Esophagus muscularis mucosa (tissue), 4 donors: ENCODE measurements at regions not wholly inside any gene's neighbourhood (a gene's known extent, or its start where the extent isn't known, plus 50 kb on each side); places are given as distances from the start of the nearest gene placed in this dataset.
"Not testable (repeated sequence)": the region's sequence is repeated elsewhere in the genome, so short reads cannot be mapped to it uniquely, and the experiment has no call there.

ENCODE experiments used
- DNase-seq: peaks from one replicate; pipeline ENCODE4 v3.0.0-alpha.2; 2017; ENCODE audit errors: extremely low spot score
- H3K27ac ChIP-seq, 4 donors: fragments of 200-600 bp; sonication (generic); replicated peaks in 1 of 4; 1 replicate in 3 of 4; 2 replicates in 1 of 4; pipeline ENCODE4 v1.5.1; 2016 to 2019; ENCODE audit warnings: mild to moderate bottlenecking in 1 of 4
- H3K27me3 ChIP-seq, 4 donors: fragments of 200-600 bp; sonication (generic); one replicate each; pipeline versions ENCODE4 v1.5.1 to v1.6.0; 2016 to 2019
- H3K36me3 ChIP-seq, 4 donors: fragments of 200-600 bp; sonication (generic); one replicate each; pipeline ENCODE4 v1.5.1; 2016 to 2019
- H3K4me1 ChIP-seq, 4 donors: fragments of 200-600 bp; sonication (generic); one replicate each; pipeline ENCODE4 v1.5.1; 2016 to 2019
- H3K4me3 ChIP-seq, 4 donors: fragments of 200-600 bp; sonication (generic); 1 replicate in 2 of 4; 2 replicates in 2 of 4; pipeline ENCODE4 v1.5.1; 2016 to 2019; ENCODE audit warnings: mild to moderate bottlenecking in 4 of 4, moderate library complexity in 1 of 4
- H3K9me3 ChIP-seq, 4 donors: fragments of 200-600 bp; sonication (generic); 1 replicate in 3 of 4; 2 replicates in 1 of 4; pipeline ENCODE4 v1.5.1; 2016 to 2019
- EP300 ChIP-seq: sonication (generic); formaldehyde crosslinking; IDR thresholded peaks from one replicate; pipeline ENCODE4 v1.6.1; 2017; ENCODE audit warnings: antibody characterized with exemption
- POLR2A ChIP-seq: fragments of 450-650 bp; IDR thresholded peaks from one replicate; pipeline ENCODE4 v1.6.1; 2017; ENCODE audit warnings: antibody characterized with exemption, moderate library complexity, mild to moderate bottlenecking, low read depth
- POLR2AphosphoS5 ChIP-seq, 2 donors: sonication (generic); formaldehyde crosslinking; IDR thresholded peaks; one replicate each; pipeline ENCODE4 v1.6.1; 2017; ENCODE audit warnings: antibody characterized with exemption in 2 of 2
- WGBS: methylation state at CpG from one replicate; pipeline ENCODE4 v1.1.5; 2018; 5-methylcytosine and 5-hydroxymethylcytosine counted together
- intact Hi-C: fragments of 100-400 bp; cut with DNase I; formaldehyde crosslinking; loops from one replicate; pipeline ENCODE4 v1.15.1; 2023
- TF ChIP-seq, protein P1 (sequence below), 3 experiments: fragments of 200-600 bp in 2 of 3; fragments of 450-650 bp in 1 of 3; sonication (generic) in 2 of 3; IDR thresholded peaks; one replicate each; pipeline ENCODE4 v1.5.1; 2017 to 2019; ENCODE audit warnings: antibody characterized with exemption in 3 of 3, mild to moderate bottlenecking in 2 of 3, moderate library complexity in 1 of 3

DNA sequence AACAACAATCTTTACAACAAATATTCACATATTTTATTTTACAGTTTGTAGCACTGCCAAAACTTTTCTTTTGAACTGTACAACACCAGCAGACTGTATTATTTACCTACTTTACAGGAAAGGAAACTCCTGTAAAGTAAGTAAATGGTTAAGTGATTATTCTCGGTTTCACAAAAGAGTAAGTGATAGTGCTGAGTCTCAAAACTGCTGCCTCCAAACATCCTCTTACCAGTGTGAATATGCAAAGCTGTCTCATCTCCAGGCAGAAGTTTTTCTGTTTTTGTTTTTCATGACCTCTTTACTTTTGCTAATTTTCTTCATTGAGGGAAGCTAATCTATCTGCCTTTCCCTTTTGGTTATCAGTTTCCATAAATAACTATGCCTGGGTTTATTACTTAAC is 286.7 kb downstream of the SRGAP2C start:
- no peak for TF ChIP-seq POLR2AphosphoS5 (IDR thresholded peaks at IDR 0.05)
- no peak for TF ChIP-seq EP300
- TF ChIP-seq, protein P1, sequence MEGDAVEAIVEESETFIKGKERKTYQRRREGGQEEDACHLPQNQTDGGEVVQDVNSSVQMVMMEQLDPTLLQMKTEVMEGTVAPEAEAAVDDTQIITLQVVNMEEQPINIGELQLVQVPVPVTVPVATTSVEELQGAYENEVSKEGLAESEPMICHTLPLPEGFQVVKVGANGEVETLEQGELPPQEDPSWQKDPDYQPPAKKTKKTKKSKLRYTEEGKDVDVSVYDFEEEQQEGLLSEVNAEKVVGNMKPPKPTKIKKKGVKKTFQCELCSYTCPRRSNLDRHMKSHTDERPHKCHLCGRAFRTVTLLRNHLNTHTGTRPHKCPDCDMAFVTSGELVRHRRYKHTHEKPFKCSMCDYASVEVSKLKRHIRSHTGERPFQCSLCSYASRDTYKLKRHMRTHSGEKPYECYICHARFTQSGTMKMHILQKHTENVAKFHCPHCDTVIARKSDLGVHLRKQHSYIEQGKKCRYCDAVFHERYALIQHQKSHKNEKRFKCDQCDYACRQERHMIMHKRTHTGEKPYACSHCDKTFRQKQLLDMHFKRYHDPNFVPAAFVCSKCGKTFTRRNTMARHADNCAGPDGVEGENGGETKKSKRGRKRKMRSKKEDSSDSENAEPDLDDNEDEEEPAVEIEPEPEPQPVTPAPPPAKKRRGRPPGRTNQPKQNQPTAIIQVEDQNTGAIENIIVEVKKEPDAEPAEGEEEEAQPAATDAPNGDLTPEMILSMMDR (IDR thresholded peaks at IDR 0.05), result no peak
- TF ChIP-seq POLR2A, result no peak
- Histone ChIP-seq H3K4me3 (no peak overlapping the region), H3K9me3 (peaks cover 0 to 4% (median 0%) of the 10 kb centered on the region in 4 donors), H3K27ac (no peak overlapping the region), H3K4me1 (no peaks in the 10 kb centered on the region), H3K27me3 (no peaks in the 10 kb centered on the region), H3K36me3 (no peaks in the 10 kb centered on the region)
- intact Hi-C loops, result no loop called here
- WGBS, result 44% methylated on average over 1 of the region's 1 CpG
- DNase-seq, result no peak

- intact Hi-C loops, result no loop called here
- H3K27me3 ChIP-seq, result no peaks in the 10 kb centered on the region
- H3K9me3 ChIP-seq, result peaks cover 0 to 4% (median 1%) of the 10 kb centered on the region in 4 donors
- H3K4me1 ChIP-seq, result no peaks in the 10 kb centered on the region
- no peak overlapping the region for H3K4me3 ChIP-seq
- TF ChIP-seq EP300 (no peak), POLR2AphosphoS5 (IDR thresholded peaks at IDR 0.05) (no peak), POLR2A (no peak)
- TF ChIP-seq, protein P1 (IDR thresholded peaks at IDR 0.05), result no peak
- DNase-seq, result no peak
- no peaks in the 10 kb centered on the region for H3K36me3 ChIP-seq
- H3K27ac ChIP-seq, result no peak overlapping the region
- WGBS, result 77% methylated on average over 4 of the region's 4 CpGs
Observed at GRCh38 chr1:121472017-121472416, 287.2 kb downstream of the SRGAP2C start.

- Histone ChIP-seq H3K9me3 (peaks cover 0 to 4% (median 0%) of the 10 kb centered on the region in 4 donors), H3K27me3 (no peaks in the 10 kb centered on the region), H3K36me3 (no peaks in the 10 kb centered on the region), H3K27ac (no peak overlapping the region), H3K4me1 (no peaks in the 10 kb centered on the region), H3K4me3 (no peak overlapping the region)
- DNase-seq, result no peak
- TF ChIP-seq POLR2AphosphoS5 (IDR thresholded peaks at IDR 0.05) (no peak), EP300 (no peak), POLR2A (no peak)
- TF ChIP-seq, protein P1 (IDR thresholded peaks at IDR 0.05), result no peak
- intact Hi-C loops, result no loop called here
Observed at GRCh38 chr1:121483234-121483633, 298.5 kb downstream of the SRGAP2C start.

- TF ChIP-seq EP300 (no peak), POLR2A (no peak), POLR2AphosphoS5 (IDR thresholded peaks at IDR 0.05) (no peak)
- TF ChIP-seq, protein P1 (IDR thresholded peaks at IDR 0.05), result no peak
- peaks cover 0 to 4% (median 0%) of the 10 kb centered on the region in 4 donors for H3K9me3 ChIP-seq
- no peaks in the 10 kb centered on the region for H3K27me3 ChIP-seq
- intact Hi-C loops, result no loop called here
- H3K4me3 ChIP-seq, result no peak overlapping the region
- no peaks in the 10 kb centered on the region for H3K4me1 ChIP-seq
- no peak for DNase-seq
- no peak overlapping the region for H3K27ac ChIP-seq
- no peaks in the 10 kb centered on the region for H3K36me3 ChIP-seq
Observed at GRCh38 chr1:121483961-121484424, 299.2 kb downstream of the SRGAP2C start.

- intact Hi-C loops, H3K4me1 ChIP-seq, H3K36me3 ChIP-seq, H3K27ac ChIP-seq, H3K4me3 ChIP-seq, H3K9me3 ChIP-seq, H3K27me3 ChIP-seq, DNase-seq: not testable (repeated sequence)
Observed at GRCh38 chr1:121494796-121495195, 310.0 kb downstream of the SRGAP2C start.

GRCh38 chr1:121511455-121511854 is 326.7 kb downstream of the SRGAP2C start:
- H3K9me3 ChIP-seq, result peaks cover 0 to 15% (median 6%) of the 10 kb centered on the region in 4 donors
- H3K27me3 ChIP-seq, H3K36me3 ChIP-seq, H3K4me3 ChIP-seq, DNase-seq, H3K27ac ChIP-seq, intact Hi-C loops, H3K4me1 ChIP-seq: not testable (repeated sequence)
- WGBS, result 72% methylated on average over 5 of the region's 5 CpGs

DNA sequence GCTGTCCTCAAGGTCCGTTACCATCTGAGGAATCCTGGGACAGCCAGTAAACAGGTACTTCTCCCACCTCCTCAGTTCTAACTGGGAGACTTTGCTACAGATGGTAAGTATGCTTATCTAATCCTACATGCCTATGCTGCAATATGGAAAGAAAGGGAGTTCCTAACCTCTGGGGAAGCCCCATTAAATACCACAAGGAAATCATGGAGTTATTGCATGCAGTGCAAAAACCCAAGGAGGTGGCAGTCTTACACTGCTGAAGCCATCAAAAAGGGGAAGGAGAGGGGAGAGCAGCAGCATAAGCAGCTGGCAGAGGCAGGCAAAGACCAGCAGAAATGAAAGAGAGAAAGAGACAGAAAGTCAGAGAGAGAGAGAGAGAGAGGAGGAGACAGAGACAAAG is 327.1 kb downstream of the SRGAP2C start:
- H3K4me3 ChIP-seq, H3K27me3 ChIP-seq, H3K36me3 ChIP-seq, H3K4me1 ChIP-seq, intact Hi-C loops, DNase-seq, H3K27ac ChIP-seq: not testable (repeated sequence)
- WGBS, result 67% methylated on average over 1 of the region's 1 CpG
- H3K9me3 ChIP-seq, result peaks cover 0 to 15% (median 6%) of the 10 kb centered on the region in 4 donors
